OCI-LY1 (cell line): ENCODE measurements at regions not wholly inside any gene's neighbourhood (a gene's known extent, or its start where the extent isn't known, plus 50 kb on each side); places are given as distances from the start of the nearest gene placed in this dataset.

Source experiments
- EZH2 ChIP-seq: fragments of 200-600 bp; sonication (generic), shearing (Covaris generic); IDR thresholded peaks from 2 replicates; pipeline ENCODE4 v1.8.0; 2017; ENCODE audit warnings: borderline replicate concordance, mixed run types, mild to moderate bottlenecking, antibody characterized with exemption, low read length, moderate library complexity, mixed read lengths
- TF ChIP-seq, protein P1 (sequence below): fragments of 200-600 bp; sonication (generic), shearing (Covaris generic); IDR thresholded peaks from 2 replicates; pipeline ENCODE4 v1.5.1; 2017; ENCODE audit warnings: mild to moderate bottlenecking, antibody characterized with exemption, low read length, moderate library complexity, mixed read lengths

DNA sequence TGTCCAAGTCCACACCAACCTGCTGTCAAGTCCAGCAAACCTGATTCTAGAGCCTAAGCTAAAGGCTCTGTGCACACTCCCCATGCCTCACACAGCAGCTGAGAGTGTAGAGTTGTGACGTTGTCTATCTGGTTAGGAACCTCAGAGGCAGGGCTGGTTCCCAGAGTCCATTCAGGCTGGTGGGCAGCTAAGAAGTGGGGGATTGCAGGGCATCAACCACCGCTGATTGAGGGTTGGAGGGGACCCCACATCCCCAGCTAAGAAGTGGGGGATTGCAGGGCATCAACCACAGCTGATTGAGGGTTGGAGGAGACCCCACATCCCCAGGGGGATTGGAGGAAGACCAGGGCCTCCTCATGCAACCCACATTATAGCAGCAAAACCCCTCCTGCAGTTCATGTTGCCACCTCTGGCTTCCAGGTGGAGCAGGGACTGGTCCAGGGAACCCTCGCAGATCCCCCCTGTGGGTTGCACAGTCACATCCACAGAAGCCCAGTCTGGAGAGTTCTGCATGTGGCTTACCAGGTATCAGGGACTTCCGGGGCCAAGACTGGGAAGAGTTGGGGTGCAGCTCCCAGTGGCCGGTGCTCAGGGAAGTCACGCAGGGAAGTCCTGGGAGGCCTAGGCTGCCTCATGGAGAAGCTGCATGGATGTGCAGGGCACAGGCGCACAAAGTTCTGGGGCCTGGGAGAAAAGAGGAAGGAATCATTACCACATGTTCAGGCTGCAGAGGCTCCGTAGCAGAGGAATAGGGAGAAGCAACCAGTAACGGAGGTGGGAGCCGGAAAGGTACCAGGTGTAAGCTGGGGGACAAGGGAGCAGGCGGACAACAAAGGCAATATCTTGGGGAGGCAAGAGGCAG lies 71.4 kb upstream of the PCSK6 start:
- TF ChIP-seq, protein P1, sequence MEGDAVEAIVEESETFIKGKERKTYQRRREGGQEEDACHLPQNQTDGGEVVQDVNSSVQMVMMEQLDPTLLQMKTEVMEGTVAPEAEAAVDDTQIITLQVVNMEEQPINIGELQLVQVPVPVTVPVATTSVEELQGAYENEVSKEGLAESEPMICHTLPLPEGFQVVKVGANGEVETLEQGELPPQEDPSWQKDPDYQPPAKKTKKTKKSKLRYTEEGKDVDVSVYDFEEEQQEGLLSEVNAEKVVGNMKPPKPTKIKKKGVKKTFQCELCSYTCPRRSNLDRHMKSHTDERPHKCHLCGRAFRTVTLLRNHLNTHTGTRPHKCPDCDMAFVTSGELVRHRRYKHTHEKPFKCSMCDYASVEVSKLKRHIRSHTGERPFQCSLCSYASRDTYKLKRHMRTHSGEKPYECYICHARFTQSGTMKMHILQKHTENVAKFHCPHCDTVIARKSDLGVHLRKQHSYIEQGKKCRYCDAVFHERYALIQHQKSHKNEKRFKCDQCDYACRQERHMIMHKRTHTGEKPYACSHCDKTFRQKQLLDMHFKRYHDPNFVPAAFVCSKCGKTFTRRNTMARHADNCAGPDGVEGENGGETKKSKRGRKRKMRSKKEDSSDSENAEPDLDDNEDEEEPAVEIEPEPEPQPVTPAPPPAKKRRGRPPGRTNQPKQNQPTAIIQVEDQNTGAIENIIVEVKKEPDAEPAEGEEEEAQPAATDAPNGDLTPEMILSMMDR = no peak
- TF ChIP-seq EZH2 = no peak
